Hepatocyte (in vitro differentiated cells): ENCODE measurements at regions not wholly inside any gene's neighbourhood (a gene's known extent, or its start where the extent isn't known, plus 50 kb on each side); places are given as distances from the start of the nearest gene placed in this dataset.

ENCODE experiments used
- DNase-seq: peaks from one replicate; pipeline ENCODE4 v3.0.0-alpha.2; 2016; ENCODE audit warnings: low spot score
- H2AFZ ChIP-seq: fragments of 200-600 bp; sonication (generic); 2 replicates; pipeline ENCODE4 v1.6.0; 2016; ENCODE audit warnings: antibody characterized with exemption, mild to moderate bottlenecking
- H3K27ac ChIP-seq: fragments of 200-600 bp; sonication (generic); 2 replicates; pipeline ENCODE4 v1.5.1; 2016; ENCODE audit warnings: mild to moderate bottlenecking
- H3K27me3 ChIP-seq: fragments of 200-600 bp; sonication (generic); 2 replicates; pipeline ENCODE4 v1.6.1; 2016
- H3K36me3 ChIP-seq: fragments of 200-600 bp; sonication (generic); replicated peaks from 2 replicates; pipeline ENCODE4 v1.5.1; 2016; ENCODE audit warnings: low read depth; ENCODE audit not compliant: insufficient read depth
- H3K4me1 ChIP-seq: fragments of 200-600 bp; sonication (generic); 2 replicates; pipeline ENCODE4 v1.5.1; 2016; ENCODE audit warnings: mild to moderate bottlenecking, moderate library complexity; ENCODE audit not compliant: insufficient read depth
- H3K4me2 ChIP-seq: fragments of 200-600 bp; sonication (generic); 2 replicates; pipeline ENCODE4 v1.6.0; 2016
- H3K4me3 ChIP-seq: fragments of 200-600 bp; sonication (generic); 2 replicates; pipeline ENCODE4 v1.5.1; 2016; ENCODE audit warnings: mild to moderate bottlenecking
- H3K79me2 ChIP-seq: fragments of 200-600 bp; sonication (generic); 2 replicates; pipeline ENCODE4 v1.6.0; 2017; ENCODE audit warnings: mild to moderate bottlenecking
- H3K9me2 ChIP-seq: fragments of 200-600 bp; sonication (generic); replicated peaks from 2 replicates; pipeline ENCODE4 v1.6.0; 2017; ENCODE audit warnings: mild to moderate bottlenecking; ENCODE audit not compliant: insufficient read depth
- H3K9me3 ChIP-seq: fragments of 200-600 bp; sonication (generic); 2 replicates; pipeline ENCODE4 v1.5.1; 2016; ENCODE audit warnings: low read depth, mild to moderate bottlenecking
- H4K20me1 ChIP-seq: fragments of 200-600 bp; sonication (generic); 2 replicates; pipeline ENCODE4 v1.6.0; 2016; ENCODE audit warnings: mild to moderate bottlenecking; ENCODE audit not compliant: insufficient read depth, poor library complexity, severe bottlenecking
- EZH2 ChIP-seq: fragments of 200-600 bp; sonication (generic); IDR thresholded peaks from 2 replicates; pipeline ENCODE4 v1.6.1; 2016; ENCODE audit warnings: antibody characterized with exemption, mild to moderate bottlenecking, borderline replicate concordance
- EZH2phosphoT487 ChIP-seq: fragments of 200-600 bp; sonication (generic); IDR thresholded peaks from one replicate; pipeline ENCODE4 v1.6.1; 2018; ENCODE audit warnings: antibody characterized with exemption, mild to moderate bottlenecking, low read depth, moderate library complexity; ENCODE audit not compliant: unreplicated experiment, severe bottlenecking
- WGBS: methylation state at CpG from one replicate; pipeline ENCODE4 v1.1.6; 2016; ENCODE audit warnings: low lambda C conversion rate; ENCODE audit errors: missing lambda C conversion rate; 5-methylcytosine and 5-hydroxymethylcytosine counted together
- TF ChIP-seq, protein P1 (sequence below): fragments of 200-600 bp; sonication (generic); IDR thresholded peaks from 2 replicates; pipeline ENCODE4 v1.5.1; 2016; ENCODE audit warnings: antibody characterized with exemption, mild to moderate bottlenecking; ENCODE audit not compliant: poor library complexity

DNA sequence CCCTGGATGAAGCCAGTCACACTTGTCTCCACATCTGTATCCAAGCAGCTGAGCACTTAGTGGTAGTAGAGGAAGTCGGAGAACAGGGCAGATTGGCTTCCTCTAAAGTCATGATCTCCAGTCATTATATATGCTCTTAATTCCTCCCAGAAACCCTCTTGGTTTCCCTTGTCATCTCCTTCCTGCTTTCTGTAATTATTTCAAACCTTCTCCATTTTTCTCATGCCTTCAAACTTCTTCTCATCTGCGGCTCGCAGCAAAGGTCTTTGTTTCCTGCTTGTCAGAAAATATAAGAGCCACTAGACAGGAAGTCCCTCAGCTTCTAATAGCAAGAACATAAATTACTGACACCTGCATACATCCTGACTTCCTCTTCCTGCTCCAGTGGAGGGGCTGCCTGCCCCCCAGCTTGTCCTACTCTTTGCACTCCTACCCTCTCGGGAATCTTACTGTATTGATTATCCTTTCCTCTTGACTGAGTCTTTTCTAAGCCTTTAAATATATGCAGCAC lies 124.6 kb upstream of the NGF start:
- H3K27me3 ChIP-seq: no peaks in the 10 kb centered on the region
- H2AFZ ChIP-seq: no peak overlapping the region
- H3K27ac ChIP-seq: no peak overlapping the region
- TF ChIP-seq EZH2 (no peak), EZH2phosphoT487 (no peak)
- TF ChIP-seq, protein P1, sequence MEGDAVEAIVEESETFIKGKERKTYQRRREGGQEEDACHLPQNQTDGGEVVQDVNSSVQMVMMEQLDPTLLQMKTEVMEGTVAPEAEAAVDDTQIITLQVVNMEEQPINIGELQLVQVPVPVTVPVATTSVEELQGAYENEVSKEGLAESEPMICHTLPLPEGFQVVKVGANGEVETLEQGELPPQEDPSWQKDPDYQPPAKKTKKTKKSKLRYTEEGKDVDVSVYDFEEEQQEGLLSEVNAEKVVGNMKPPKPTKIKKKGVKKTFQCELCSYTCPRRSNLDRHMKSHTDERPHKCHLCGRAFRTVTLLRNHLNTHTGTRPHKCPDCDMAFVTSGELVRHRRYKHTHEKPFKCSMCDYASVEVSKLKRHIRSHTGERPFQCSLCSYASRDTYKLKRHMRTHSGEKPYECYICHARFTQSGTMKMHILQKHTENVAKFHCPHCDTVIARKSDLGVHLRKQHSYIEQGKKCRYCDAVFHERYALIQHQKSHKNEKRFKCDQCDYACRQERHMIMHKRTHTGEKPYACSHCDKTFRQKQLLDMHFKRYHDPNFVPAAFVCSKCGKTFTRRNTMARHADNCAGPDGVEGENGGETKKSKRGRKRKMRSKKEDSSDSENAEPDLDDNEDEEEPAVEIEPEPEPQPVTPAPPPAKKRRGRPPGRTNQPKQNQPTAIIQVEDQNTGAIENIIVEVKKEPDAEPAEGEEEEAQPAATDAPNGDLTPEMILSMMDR: no peak
- H3K9me2 ChIP-seq: no peaks in the 10 kb centered on the region
- H3K4me1 ChIP-seq: peaks cover under 1% of the 10 kb centered on the region
- H3K4me2 ChIP-seq: no peak overlapping the region
- H3K4me3 ChIP-seq: no peak overlapping the region
- no peak for DNase-seq
- no peaks in the 10 kb centered on the region for H3K36me3 ChIP-seq
- H3K79me2 ChIP-seq: no peaks in the 10 kb centered on the region
- no peaks in the 10 kb centered on the region for H3K9me3 ChIP-seq
- WGBS: 89% methylated on average over 4 of the region's 4 CpGs
- no peaks in the 10 kb centered on the region for H4K20me1 ChIP-seq

DNA sequence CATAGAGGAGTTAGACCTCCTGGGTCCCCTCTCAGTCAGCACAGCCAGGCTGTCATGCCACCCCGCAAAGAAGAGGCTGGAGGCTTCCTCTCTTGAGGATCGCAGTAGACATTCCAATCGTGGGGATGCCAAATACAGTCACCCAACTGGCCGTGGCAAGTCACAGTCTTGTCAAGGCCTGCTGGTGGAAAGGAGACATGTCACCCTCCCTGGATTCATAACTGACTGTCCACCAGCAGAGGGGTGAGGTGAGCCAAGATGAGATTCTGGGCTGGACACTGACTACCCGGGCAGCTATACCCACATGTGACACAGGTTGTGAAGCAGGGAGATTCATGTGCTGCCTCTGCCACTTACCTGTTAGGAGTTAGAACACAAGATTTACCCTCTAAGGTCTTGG lies 123.5 kb upstream of the NGF start:
- no peak overlapping the region for H3K27ac ChIP-seq
- no peak for DNase-seq
- no peaks in the 10 kb centered on the region for H3K79me2 ChIP-seq
- TF ChIP-seq EZH2: no peak
- H2AFZ ChIP-seq: no peak overlapping the region
- no peaks in the 10 kb centered on the region for H3K9me2 ChIP-seq
- no peak overlapping the region for H3K4me3 ChIP-seq
- 75% methylated on average over 5 of the region's 5 CpGs for WGBS
- no peaks in the 10 kb centered on the region for H4K20me1 ChIP-seq
- H3K4me2 ChIP-seq: no peak overlapping the region
- no peaks in the 10 kb centered on the region for H3K9me3 ChIP-seq
- peaks cover 9% of the 10 kb centered on the region for H3K4me1 ChIP-seq
- H3K27me3 ChIP-seq: no peaks in the 10 kb centered on the region
- no peaks in the 10 kb centered on the region for H3K36me3 ChIP-seq

DNA sequence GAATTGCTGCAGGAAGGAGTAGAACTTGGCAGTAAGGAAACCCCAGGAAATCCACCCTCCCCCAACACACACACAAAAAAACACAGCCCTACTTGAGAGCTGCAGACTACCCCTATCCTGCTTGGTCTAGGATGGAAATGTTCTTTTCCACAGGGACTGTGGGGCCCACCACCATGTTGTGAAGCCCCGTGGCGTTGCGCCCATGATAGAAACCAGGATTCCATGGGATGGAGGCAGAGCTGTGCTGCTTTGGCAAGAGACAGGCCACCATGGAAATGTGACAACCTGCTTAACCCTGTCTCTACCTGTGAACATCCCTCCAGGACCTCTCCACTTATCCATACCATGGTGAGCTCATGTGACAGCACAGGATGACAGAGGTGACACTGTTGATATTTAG lies 121.1 kb upstream of the NGF start:
- Histone ChIP-seq H3K4me1 (peaks cover 18% of the 10 kb centered on the region), H3K4me3 (no peak overlapping the region), H3K27me3 (no peaks in the 10 kb centered on the region), H2AFZ (no peak overlapping the region), H3K36me3 (no peaks in the 10 kb centered on the region), H3K27ac (no peak overlapping the region), H3K9me3 (no peaks in the 10 kb centered on the region), H3K4me2 (no peak overlapping the region), H3K9me2 (no peaks in the 10 kb centered on the region), H4K20me1 (no peaks in the 10 kb centered on the region), H3K79me2 (no peaks in the 10 kb centered on the region)
- WGBS: 97% methylated on average over 3 of the region's 3 CpGs
- no peak for DNase-seq
- no peak for TF ChIP-seq EZH2
- TF ChIP-seq, protein P1: no peak
- no peak for TF ChIP-seq EZH2phosphoT487

DNA sequence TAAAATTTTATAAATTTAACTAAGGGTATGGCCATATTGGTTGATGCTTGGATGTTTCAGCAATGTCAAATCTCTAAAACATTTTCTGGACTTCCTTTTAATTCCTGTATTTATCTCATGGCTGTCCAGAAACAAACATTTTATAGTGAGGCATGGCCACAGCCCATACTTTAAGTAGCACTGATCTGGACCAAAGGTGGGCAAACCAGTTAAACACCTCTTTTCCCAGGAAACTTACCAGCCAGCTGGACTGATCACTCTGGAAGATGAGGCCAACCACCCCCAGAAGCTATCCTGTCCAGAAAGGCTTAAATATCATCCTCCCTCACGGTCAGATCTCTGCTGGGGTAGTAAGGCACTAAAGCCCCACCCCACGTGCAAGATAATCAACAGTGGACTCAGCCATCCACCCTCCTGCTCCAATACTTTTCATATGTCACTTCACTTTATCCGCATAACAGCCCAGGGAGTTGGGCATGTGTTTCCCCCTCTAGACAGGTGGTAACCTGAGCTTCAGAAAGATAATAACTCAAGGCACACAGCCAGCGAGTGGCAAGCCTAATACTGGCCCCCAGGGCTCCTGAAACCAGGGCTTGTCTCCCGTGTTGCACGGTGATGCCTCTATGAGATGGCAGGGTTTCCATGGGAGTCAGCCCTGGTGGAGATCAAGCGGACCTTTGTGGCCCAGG lies 120.5 kb upstream of the NGF start:
- H4K20me1 ChIP-seq: no peaks in the 10 kb centered on the region
- 84% methylated on average over 7 of the region's 7 CpGs for WGBS

More for the DNA sequence above, 120.5 kb upstream of the NGF start:
- H3K4me3 ChIP-seq: no peak overlapping the region
- no peak overlapping the region for H3K27ac ChIP-seq
- H3K27me3 ChIP-seq: no peaks in the 10 kb centered on the region
- H3K9me2 ChIP-seq: no peaks in the 10 kb centered on the region
- H3K9me3 ChIP-seq: no peaks in the 10 kb centered on the region
- TF ChIP-seq, protein P1: no peak
- TF ChIP-seq EZH2 (no peak), EZH2phosphoT487 (no peak)
- H2AFZ ChIP-seq: no peak overlapping the region
- peaks cover 18% of the 10 kb centered on the region for H3K4me1 ChIP-seq
- H3K79me2 ChIP-seq: no peaks in the 10 kb centered on the region
- DNase-seq: no peak
- no peaks in the 10 kb centered on the region for H3K36me3 ChIP-seq
- no peak overlapping the region for H3K4me2 ChIP-seq
